ENCODE measurements at regions not wholly inside any gene's neighbourhood (a gene's known extent, or its start where the extent isn't known, plus 50 kb on each side); places are given as distances from the start of the nearest gene placed in this dataset.

GRCh38 chr12:116483959-116484750 lies 75.0 kb upstream of the MAP1LC3B2 start:
- no peak for DNase-seq (ENCODE audit: low read depth)

DNA sequence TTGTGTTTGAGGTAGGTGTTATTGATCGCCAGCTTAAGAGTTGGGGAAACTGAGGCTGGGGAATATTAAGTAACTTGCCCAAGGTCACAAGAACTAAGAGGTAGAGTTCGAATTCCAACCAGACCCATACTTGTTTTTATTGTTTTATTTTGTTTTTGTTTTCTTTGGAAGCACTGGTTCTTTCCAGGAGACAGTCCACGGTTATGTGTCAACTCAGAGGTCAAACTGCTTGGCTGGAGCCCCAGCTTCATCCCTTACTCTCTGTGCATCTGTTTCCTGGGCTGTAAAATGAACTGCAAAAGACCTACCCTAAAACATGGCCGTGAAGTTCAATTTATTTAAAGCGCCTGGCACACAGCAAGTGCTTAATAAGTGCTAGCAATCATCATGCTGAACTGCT lies 74.4 kb upstream of the MAP1LC3B2 start:
- DNase-seq (ENCODE audit: low read depth) = no peak

- no peak for DNase-seq (ENCODE audit: low read depth)
Measured at GRCh38 chr12:116489116-116489515, 70.1 kb upstream of the MAP1LC3B2 start.

GRCh38 chr12:116490471-116490870 lies 68.7 kb upstream of the MAP1LC3B2 start:
- DNase-seq (ENCODE audit: low read depth) = no peak

DNA sequence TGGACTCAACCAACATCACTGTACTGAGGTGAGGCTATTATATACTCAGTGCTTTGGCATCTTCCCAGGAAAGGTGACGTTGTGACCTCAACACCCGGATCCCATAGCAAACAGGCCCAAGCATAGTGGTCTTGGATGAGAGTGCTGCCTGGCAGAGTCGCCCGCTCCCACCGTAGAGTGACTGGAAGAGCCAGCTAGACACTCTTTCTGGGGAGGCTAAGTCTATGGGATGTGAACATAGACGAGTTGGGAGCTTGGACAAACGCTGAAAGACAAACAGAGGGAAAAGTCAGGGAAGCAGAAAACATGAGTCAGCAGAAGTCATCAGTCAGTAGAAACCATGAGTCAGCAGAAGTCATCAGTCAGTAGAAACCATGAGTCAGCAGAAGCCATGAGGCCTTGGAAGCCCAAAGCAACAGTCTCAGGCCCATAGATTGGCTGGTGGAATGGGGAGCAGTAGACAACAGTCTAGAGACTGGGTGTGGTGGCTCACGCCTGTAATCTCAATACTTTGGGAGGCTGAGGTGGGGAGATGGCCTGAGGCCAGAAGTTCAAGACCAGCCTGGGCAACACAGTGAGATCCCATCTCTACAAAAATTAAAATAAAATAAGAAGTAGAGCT lies 66.4 kb upstream of the MAP1LC3B2 start:
- peak; percentile 24 for DNase-seq (ENCODE audit: low read depth)

GRCh38 chr12:116495260-116495659 lies 63.9 kb upstream of the MAP1LC3B2 start:
- no peak for DNase-seq (ENCODE audit: low read depth)

- no peak for DNase-seq (ENCODE audit: low read depth)
Measured at GRCh38 chr12:116497051-116497591, 62.1 kb upstream of the MAP1LC3B2 start.

DNA sequence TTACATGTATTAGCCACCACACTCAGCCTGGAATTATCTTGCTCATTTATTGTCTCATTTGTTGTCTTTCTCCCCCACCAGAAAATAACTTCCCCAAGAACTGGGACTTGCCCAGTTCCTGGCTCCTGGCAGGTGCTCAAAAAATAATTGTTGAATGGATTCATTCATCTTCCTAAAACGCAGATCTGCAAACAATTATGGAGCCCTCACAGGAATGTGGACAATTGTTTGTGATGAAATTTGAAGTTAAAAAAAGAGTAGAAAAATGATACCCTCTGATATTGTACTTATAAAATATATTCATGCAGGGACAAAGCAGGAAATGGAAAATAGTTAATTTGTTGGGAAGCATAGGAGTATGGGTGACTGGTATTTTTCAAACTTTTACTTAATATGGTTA lies 60.7 kb upstream of the MAP1LC3B2 start:
- DNase-seq (ENCODE audit: low read depth) = no peak

DNA sequence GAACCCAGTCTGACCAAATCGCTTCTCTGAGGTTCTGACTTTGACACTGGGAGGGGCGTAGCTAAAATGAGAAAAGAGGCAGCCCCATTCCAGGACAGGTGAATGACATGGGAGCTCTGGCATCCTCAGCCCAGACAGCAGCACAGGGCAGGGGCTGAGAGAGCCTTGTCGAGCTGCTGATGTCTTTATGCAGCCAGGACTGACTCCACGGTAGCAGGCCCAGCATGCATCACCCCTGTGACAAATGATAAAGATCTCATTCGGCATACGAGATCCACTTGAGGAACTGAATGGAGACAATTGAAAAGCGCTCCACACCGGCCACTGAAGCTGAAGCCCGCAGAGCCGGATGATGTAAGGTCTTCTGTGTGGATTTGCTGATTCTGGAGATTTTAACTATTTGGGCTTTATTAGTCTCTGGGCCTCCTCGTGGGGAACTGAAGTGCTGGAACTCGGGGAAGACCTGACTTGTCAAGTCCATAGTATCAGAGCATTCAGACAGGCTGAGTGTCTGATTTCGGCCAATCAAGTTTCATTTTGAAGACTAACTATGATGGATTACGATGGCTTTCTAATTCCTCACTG lies 56.9 kb upstream of the MAP1LC3B2 start:
- DNase-seq (ENCODE audit: low read depth) = no peak

GRCh38 chr12:116502989-116503496 lies 56.1 kb upstream of the MAP1LC3B2 start:
- no peak for DNase-seq (ENCODE audit: low read depth)

- no peak for DNase-seq (ENCODE audit: low read depth)
Measured at GRCh38 chr12:116504438-116504837, 54.7 kb upstream of the MAP1LC3B2 start.

- no peak for DNase-seq (ENCODE audit: low read depth)
Measured at GRCh38 chr12:116506697-116507064, 52.5 kb upstream of the MAP1LC3B2 start.

GRCh38 chr12:116508145-116509121 lies 50.7 kb upstream of the MAP1LC3B2 start:
- no peak for DNase-seq (ENCODE audit: low read depth)
